HEK293 (cell line): ENCODE measurements at regions not wholly inside any gene's neighbourhood (a gene's known extent, or its start where the extent isn't known, plus 50 kb on each side); places are given as distances from the start of the nearest gene placed in this dataset.

Source experiments
- CTCF ChIA-PET: fragments of 350-600 bp; formaldehyde crosslinking; extraction: SDS; loops from one replicate; lab custom pipeline; 2021; ENCODE audit warnings: antibody characterized with exemption; lab: Yijun Ruan, JAX
- POLR2A ChIA-PET: fragments of 300-600 bp; formaldehyde crosslinking; extraction: SDS; loops from one replicate; lab custom pipeline; 2020; ENCODE audit warnings: antibody characterized with exemption, inconsistent platforms; lab: Yijun Ruan, JAX
- H3K27ac ChIP-seq: fragments of 200-500 bp; sonication (Bioruptor generic); 2 replicates; pipeline ENCODE4 v1.5.1; 2014; ENCODE audit warnings: low read depth, low read length, control low read depth, inconsistent platforms; ENCODE audit errors: extremely low read depth
- H3K36me3 ChIP-seq, 2 experiments: fragments of 200-500 bp in 1 of 2; sonication (Bioruptor generic) in 1 of 2; 1 replicate in 1 of 2; 2 replicates in 1 of 2; pipeline ENCODE4 v1.5.1; 2014 to 2017; ENCODE audit warnings: inconsistent platforms in 2 of 2, low read length in 2 of 2; ENCODE audit not compliant: control insufficient read depth in 2 of 2, insufficient read depth in 1 of 2
- H3K4me1 ChIP-seq: fragments of 200-500 bp; sonication (Bioruptor generic); 2 replicates; pipeline ENCODE4 v1.5.1; 2014; ENCODE audit warnings: mild to moderate bottlenecking, low read length, inconsistent platforms; ENCODE audit not compliant: control insufficient read depth, insufficient read depth
- H3K4me3 ChIP-seq: 2 replicates; pipeline ENCODE4 v1.5.1; 2011; ENCODE audit warnings: low read depth, mild to moderate bottlenecking, control low read depth, low read length, moderate library complexity
- H3K9me3 ChIP-seq: fragments of 200-500 bp; sonication (Bioruptor generic); 2 replicates; pipeline ENCODE4 v1.5.1; 2014; ENCODE audit warnings: low read depth, low read length, inconsistent platforms; ENCODE audit not compliant: control insufficient read depth, insufficient read depth
- BCL11B ChIP-seq: fragments of 450-650 bp; formaldehyde crosslinking; IDR thresholded peaks from 2 replicates; pipeline ENCODE4 v1.5.1; 2016; ENCODE audit warnings: low read depth, missing biosample characterization, missing genetic modification characterization
- BCL6B ChIP-seq: fragments of 450-650 bp; formaldehyde crosslinking; IDR thresholded peaks from 2 replicates; pipeline ENCODE4 v1.5.1; 2017; ENCODE audit warnings: missing biosample characterization, missing genetic modification characterization
- GLI2 ChIP-seq: fragments of 450-650 bp; formaldehyde crosslinking; IDR thresholded peaks from 2 replicates; pipeline ENCODE4; 2017; ENCODE audit warnings: missing biosample characterization, missing genetic modification characterization, low read depth, borderline replicate concordance
- HOXD13 ChIP-seq: sonication (generic); formaldehyde crosslinking; IDR thresholded peaks from 2 replicates; pipeline ENCODE4 v1.8.0; 2022; ENCODE audit warnings: missing genetic modification reagents, borderline replicate concordance
- SCRT2 ChIP-seq: fragments of 450-650 bp; formaldehyde crosslinking; IDR thresholded peaks from 2 replicates; pipeline ENCODE4 v1.5.1; 2016; ENCODE audit warnings: missing biosample characterization, missing genetic modification characterization
- TRIM28 ChIP-seq: IDR thresholded peaks from 2 replicates; pipeline ENCODE4 v1.6.1; 2011; ENCODE audit warnings: low read length, control low read depth, borderline replicate concordance
- ZBTB17 ChIP-seq: fragments of 450-650 bp; formaldehyde crosslinking; IDR thresholded peaks from 2 replicates; pipeline ENCODE4 v1.5.1; 2016; ENCODE audit warnings: missing biosample characterization, missing genetic modification characterization
- ZNF114 ChIP-seq: fragments of 450-650 bp; formaldehyde crosslinking; IDR thresholded peaks from 2 replicates; pipeline ENCODE4 v1.5.0; 2017; ENCODE audit warnings: missing biosample characterization, missing genetic modification characterization
- ZNF214 ChIP-seq: fragments of 450-650 bp; formaldehyde crosslinking; IDR thresholded peaks from 2 replicates; pipeline ENCODE4 v1.5.1; 2017; ENCODE audit warnings: missing biosample characterization, mild to moderate bottlenecking, missing genetic modification characterization, borderline replicate concordance
- ZNF274 ChIP-seq, 2 experiments: fragments of 200-500 bp in 1 of 2; fragments of 450-650 bp in 1 of 2; sonication (Bioruptor generic) in 1 of 2; formaldehyde crosslinking in 1 of 2; IDR thresholded peaks; 2 replicates each; pipeline versions ENCODE4 v1.5.1 to v1.6.1; 2014 to 2016; ENCODE audit warnings: borderline replicate concordance in 1 of 2, inconsistent platforms in 1 of 2, low read length in 1 of 2, missing biosample characterization in 1 of 2, missing genetic modification characterization in 1 of 2
- ZNF280D ChIP-seq: fragments of 450-650 bp; formaldehyde crosslinking; IDR thresholded peaks from 2 replicates; pipeline ENCODE4 v1.5.1; 2016; ENCODE audit warnings: missing biosample characterization, missing genetic modification characterization
- ZNF311 ChIP-seq: fragments of 450-650 bp; formaldehyde crosslinking; IDR thresholded peaks from 2 replicates; pipeline ENCODE4 v1.5.1; 2017; ENCODE audit warnings: missing biosample characterization, missing genetic modification characterization, borderline replicate concordance
- ZNF366 ChIP-seq: fragments of 450-650 bp; formaldehyde crosslinking; conservative IDR thresholded peaks from 2 replicates; pipeline ENCODE4 v1.5.1; 2016; ENCODE audit warnings: missing biosample characterization, missing genetic modification characterization
- ZNF48 ChIP-seq: fragments of 450-650 bp; formaldehyde crosslinking; IDR thresholded peaks from 2 replicates; pipeline ENCODE4 v1.5.1; 2016; ENCODE audit warnings: missing biosample characterization, missing genetic modification characterization
- ZNF529 ChIP-seq: fragments of 450-650 bp; formaldehyde crosslinking; IDR thresholded peaks from 2 replicates; pipeline ENCODE4 v1.5.1; 2017; ENCODE audit warnings: missing genetic modification characterization, missing biosample characterization; ENCODE audit not compliant: insufficient replicate concordance
- ZNF585B ChIP-seq: fragments of 450-650 bp; formaldehyde crosslinking; IDR thresholded peaks from 2 replicates; pipeline ENCODE4 v1.5.1; 2016; ENCODE audit warnings: missing biosample characterization, missing genetic modification characterization
- ZNF600 ChIP-seq: fragments of 450-650 bp; formaldehyde crosslinking; IDR thresholded peaks from 2 replicates; pipeline ENCODE4 v1.5.1; 2016; ENCODE audit warnings: missing biosample characterization, missing genetic modification characterization
- ZNF621 ChIP-seq: fragments of 450-650 bp; formaldehyde crosslinking; IDR thresholded peaks from 2 replicates; pipeline ENCODE4 v1.5.1; 2017; ENCODE audit warnings: missing biosample characterization, missing genetic modification characterization
- ZNF704 ChIP-seq: fragments of 450-650 bp; formaldehyde crosslinking; IDR thresholded peaks from 2 replicates; pipeline ENCODE4 v1.5.1; 2016; ENCODE audit warnings: missing biosample characterization, missing genetic modification characterization
- ZNF747 ChIP-seq: fragments of 450-650 bp; formaldehyde crosslinking; IDR thresholded peaks from 2 replicates; pipeline ENCODE4 v1.5.1; 2016; ENCODE audit warnings: missing biosample characterization, missing genetic modification characterization
- ZSCAN16 ChIP-seq: fragments of 450-650 bp; formaldehyde crosslinking; IDR thresholded peaks from 2 replicates; pipeline ENCODE4 v1.5.1; 2016; ENCODE audit warnings: missing biosample characterization, missing genetic modification characterization
- ZSCAN18 ChIP-seq: fragments of 450-650 bp; formaldehyde crosslinking; IDR thresholded peaks from 2 replicates; pipeline ENCODE4 v1.5.1; 2016; ENCODE audit warnings: missing biosample characterization, missing genetic modification characterization
- ZSCAN5A ChIP-seq: fragments of 450-650 bp; formaldehyde crosslinking; IDR thresholded peaks from 2 replicates; pipeline ENCODE4 v1.5.1; 2016; ENCODE audit warnings: missing biosample characterization, missing genetic modification characterization
- TF ChIP-seq, protein P1 (sequence below): fragments of 450-650 bp; formaldehyde crosslinking; IDR thresholded peaks from 2 replicates; pipeline ENCODE4 v1.5.1; 2016; ENCODE audit warnings: missing biosample characterization, missing genetic modification characterization

DNA sequence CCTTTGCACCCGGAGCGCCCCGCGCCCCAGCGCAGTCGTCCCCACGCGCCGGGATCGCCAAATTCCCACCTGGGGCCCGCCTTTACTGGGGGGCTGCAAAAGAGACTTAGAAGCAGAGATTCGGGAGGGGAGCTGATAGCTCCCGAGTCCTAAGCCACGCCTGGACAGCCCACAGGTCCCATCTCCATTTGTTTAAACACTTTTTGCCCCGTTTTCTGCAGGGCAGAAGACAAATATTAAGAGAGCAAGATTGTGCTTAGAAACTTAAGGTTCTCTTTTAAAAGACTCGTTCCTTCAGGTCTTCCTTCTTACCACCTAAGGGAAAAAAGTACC is 299.1 kb upstream of the NFE2L3 start:
- TF ChIP-seq ZSCAN16 (tag by site-specific recombination) (no peak), HOXD13 (CRISPR knock-in tag) (no peak), TRIM28 (no peak), ZNF214 (tag by site-specific recombination) (no peak), ZNF529 (tag by site-specific recombination) (no peak), ZNF366 (tag by site-specific recombination) (no peak), ZSCAN5A (tag by site-specific recombination) (no peak)
- H3K36me3 ChIP-seq, result no peaks in the 10 kb centered on the region
- H3K27ac ChIP-seq, result no peak overlapping the region
- no peak overlapping the region for H3K4me3 ChIP-seq
- H3K4me1 ChIP-seq, result peaks cover 6% of the 10 kb centered on the region
- CTCF ChIA-PET, result interaction anchor here (0.7 to 8.5 kb wide), 5 partner anchors 9 to 461 kb away, joined by 3 to 116 read pairs (median 3); no protein-coding TSS in a partner anchor
- POLR2A ChIA-PET, result no interaction called here
- H3K9me3 ChIP-seq, result no peaks in the 10 kb centered on the region

GRCh38 chr7:25853314-25853713 is 298.7 kb upstream of the NFE2L3 start:
- no peaks in the 10 kb centered on the region for H3K9me3 ChIP-seq
- H3K4me1 ChIP-seq, result peaks cover 11% of the 10 kb centered on the region
- H3K27ac ChIP-seq, result no peak overlapping the region
- H3K4me3 ChIP-seq, result no peak overlapping the region
- ChIA-PET CTCF (interaction anchor here (0.7 to 8.5 kb wide), 7 partner anchors 10 to 461 kb away, joined by 3 to 116 read pairs (median 5); no protein-coding TSS in a partner anchor), POLR2A (no interaction called here)
- no peaks in the 10 kb centered on the region for H3K36me3 ChIP-seq
- TF ChIP-seq ZNF704 (tag by site-specific recombination) (no peak), BCL6B (tag by site-specific recombination) (no peak), TRIM28 (no peak), ZNF274 (IDR thresholded peaks at IDR 0.05; ENCODE audit: low read length) (no peak), ZNF274 (tag by site-specific recombination; IDR thresholded peaks at IDR 0.05; ENCODE audit: borderline replicate concordance) (no peak), ZNF621 (tag by site-specific recombination) (no peak), ZNF585B (tag by site-specific recombination) (no peak), SCRT2 (tag by site-specific recombination) (no peak), ZNF600 (tag by site-specific recombination) (no peak), ZNF280D (tag by site-specific recombination) (no peak), ZSCAN18 (tag by site-specific recombination) (no peak), BCL11B (tag by site-specific recombination) (no peak), ZNF747 (tag by site-specific recombination) (no peak), ZNF48 (tag by site-specific recombination) (no peak), ZNF114 (tag by site-specific recombination) (no peak), ZBTB17 (tag by site-specific recombination) (no peak), ZNF311 (no peak), GLI2 (tag by site-specific recombination) (no peak)
- TF ChIP-seq, protein P1, sequence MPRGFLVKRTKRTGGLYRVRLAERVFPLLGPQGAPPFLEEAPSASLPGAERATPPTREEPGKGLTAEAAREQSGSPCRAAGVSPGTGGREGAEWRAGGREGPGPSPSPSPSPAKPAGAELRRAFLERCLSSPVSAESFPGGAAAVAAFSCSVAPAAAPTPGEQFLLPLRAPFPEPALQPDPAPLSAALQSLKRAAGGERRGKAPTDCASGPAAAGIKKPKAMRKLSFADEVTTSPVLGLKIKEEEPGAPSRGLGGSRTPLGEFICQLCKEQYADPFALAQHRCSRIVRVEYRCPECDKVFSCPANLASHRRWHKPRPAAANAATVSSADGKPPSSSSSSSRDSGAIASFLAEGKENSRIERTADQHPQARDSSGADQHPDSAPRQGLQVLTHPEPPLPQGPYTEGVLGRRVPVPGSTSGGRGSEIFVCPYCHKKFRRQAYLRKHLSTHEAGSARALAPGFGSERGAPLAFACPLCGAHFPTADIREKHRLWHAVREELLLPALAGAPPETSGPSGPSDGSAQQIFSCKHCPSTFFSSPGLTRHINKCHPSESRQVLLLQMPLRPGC (tag by site-specific recombination), result no peak
